T47D (cell line): ENCODE measurements at regions not wholly inside any gene's neighbourhood (a gene's known extent, or its start where the extent isn't known, plus 50 kb on each side); places are given as distances from the start of the nearest gene placed in this dataset.
"Not testable (repeated sequence)": the region's sequence is repeated elsewhere in the genome, so short reads cannot be mapped to it uniquely, and the experiment has no call there.

Experiments used
- DNase-seq, 2 experiments: peaks; one replicate each; pipeline versions ENCODE4 v3.0.0 to v3.0.0-alpha.2; 2011 to 2012; ENCODE audit warnings: low read depth in 1 of 2, low spot score in 1 of 2
- in situ Hi-C: cut with HindIII; loops from 2 replicates; pipeline ENCODE4 v1.10.0; 2016; ENCODE audit warnings: low sequenced_read_pairs, low pct_unique_long_range_greater_than_20kb

DNA sequence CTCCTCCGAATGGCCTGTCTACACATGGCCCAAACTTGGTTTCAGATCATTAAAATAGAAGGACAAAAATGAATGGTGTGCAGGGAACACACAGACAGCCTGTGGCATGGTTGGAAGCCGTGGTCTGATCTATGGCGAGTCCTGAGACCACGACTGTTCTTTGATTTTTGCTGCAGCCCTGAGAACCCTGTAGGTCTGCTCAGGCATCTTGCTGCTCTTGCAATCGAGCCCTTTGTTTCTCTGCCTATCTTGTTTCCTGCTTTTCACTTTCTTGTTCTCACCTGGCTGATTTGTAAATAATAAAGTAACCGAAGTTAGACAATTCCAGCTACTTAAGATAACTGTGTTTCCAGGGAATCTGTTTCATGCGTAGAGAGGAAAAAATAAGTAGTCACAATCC, 54.1 kb upstream of the NBPF9 start:
- DNase-seq, in situ Hi-C loops: not testable (repeated sequence)

DNA sequence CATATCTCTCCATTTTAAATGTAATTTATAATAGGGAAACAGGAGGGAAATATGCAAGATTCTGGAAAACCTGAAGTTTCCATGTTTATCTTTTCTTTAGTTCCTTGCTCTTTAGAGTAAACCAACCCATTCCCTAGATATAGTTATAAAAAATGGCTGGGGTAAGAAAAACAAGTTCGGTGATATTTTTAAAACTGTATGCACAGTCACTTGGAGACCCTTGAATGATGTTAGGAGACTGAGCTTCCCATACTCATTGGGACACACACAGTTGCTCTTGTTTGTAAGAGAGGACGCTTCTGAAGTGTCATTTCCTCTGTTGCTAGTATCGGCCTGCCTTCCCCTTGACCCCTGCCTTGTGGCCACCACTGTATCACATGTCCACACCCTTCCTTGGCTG, 55.0 kb upstream of the NBPF9 start:
- DNase-seq, in situ Hi-C loops: not testable (repeated sequence)

DNA sequence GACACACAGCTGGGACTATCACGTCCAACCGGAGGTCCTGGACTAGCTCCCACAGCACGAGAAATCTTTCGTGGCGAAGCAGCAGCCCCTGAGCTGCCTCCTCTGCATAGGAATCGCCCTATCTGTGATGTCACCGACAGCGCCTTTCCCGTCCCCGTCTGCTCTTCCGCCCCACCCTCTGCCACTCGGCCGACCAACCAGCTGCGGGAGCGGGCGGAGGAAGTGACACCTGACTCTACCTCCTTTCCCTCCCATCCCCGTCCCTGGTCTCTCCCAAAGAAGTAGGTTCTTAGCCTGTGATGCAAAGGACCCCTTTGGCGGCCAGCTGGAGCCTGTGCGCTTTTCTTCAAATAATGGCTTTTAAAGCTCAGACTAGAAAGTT, 59.7 kb upstream of the NBPF9 start:
- in situ Hi-C loops, DNase-seq: not testable (repeated sequence)

DNA sequence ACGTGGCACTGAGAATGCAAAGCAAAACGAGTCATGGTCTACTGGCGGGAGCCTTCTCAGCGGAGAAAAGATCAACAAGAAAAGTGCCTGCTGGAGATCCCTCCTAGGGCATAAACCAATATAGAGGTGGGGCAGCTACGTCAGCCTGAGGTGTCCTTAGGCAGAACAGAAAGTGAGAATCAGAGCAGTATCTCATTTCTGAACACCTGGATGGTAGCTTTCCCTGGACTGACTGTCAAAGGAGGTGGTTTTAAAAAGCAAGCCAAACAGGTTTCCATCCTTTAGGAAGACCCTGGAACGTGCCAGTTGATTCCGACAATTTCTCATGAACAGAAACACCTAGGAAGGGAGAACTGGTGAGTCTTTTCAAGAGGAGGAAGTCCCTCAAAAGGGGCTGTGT, 71.4 kb upstream of the NBPF9 start:
- in situ Hi-C loops, DNase-seq: not testable (repeated sequence)

DNA sequence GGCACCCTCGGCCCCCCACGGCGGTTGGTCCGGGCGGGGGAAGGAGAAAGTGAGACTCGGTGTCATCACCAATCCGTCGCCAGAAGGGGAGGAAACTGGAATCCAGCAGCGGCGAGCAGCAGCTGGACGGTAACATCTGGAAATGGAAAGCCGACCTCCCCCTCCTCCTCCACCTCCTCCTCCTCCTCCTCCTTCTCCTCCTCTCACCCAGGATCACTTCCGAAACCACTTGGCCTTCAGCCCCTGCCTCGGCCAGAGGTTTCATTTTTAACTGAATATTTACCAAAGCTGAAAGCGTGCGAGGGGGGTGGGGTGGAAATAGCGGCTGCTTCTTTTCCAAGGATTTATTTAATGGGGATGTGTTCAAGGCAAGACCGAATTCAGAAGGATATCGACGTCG, 72.5 kb upstream of the NBPF9 start:
- in situ Hi-C loops, DNase-seq: not testable (repeated sequence)

DNA sequence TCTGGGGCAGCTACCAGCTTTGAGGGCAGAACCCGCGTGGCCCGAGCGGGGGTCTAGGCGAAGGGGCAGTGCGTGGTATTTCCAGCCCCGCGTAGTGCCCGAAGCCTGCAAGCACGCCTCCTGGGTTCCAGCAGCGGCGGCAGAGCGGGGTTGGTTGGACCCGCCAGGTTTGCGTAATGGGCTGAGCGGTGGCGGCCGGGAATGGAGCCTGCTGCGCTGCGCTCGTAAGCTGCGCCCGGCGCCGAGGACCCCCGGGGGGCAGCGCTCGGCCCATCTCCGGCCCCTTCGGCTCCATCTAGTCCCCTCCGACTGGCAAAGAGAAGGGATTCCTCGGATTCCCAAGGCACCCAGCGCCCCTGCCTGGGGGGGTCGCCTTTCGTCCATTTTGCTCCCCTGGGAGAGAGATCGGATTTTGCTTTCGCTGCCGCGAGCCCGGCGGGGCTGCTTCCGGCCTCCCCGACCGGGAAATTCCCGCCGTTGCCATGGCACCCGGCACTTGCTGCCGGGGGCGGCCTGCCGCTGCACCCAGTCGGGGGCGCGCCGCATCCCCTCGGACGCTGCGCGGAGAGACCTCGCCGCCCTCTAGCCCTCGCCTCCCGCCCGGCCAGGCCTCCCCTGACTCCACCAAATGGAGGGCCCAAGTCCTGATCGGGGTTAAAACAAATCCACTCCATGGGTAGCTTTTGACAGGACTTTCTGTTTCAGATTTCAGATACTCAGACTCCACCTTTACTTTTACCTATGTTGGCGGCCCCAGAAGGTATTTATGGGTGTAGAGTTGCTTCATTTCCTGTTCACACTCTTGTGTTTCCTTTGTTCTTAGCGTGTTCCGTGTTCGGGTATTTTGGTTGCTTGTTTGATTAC, 73.3 kb upstream of the NBPF9 start:
- peak in 1 of 2 experiments; percentile 33 for DNase-seq

DNA sequence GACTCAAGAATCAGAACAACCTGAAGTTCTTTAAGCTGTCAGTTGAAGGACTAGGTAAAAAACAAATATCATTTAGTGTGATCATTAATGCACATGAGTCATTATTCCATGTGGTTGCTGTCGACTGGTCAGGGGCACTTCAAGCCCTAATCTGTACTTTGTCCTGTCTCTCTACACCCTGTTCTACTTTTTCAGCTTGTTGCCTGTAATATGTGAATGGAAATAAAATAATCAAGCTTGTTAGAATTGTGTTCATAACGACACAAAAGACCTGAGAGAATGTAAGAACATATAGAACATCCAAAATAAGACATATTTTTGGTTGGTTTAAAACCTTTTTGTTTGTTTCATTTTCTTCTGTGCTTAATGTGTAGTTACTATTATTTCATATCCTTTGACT, 87.4 kb upstream of the NBPF9 start:
- in situ Hi-C loops, DNase-seq: not testable (repeated sequence)

More for the DNA sequence above, 73.3 kb upstream of the NBPF9 start:
- in situ Hi-C loops = not testable (repeated sequence)

DNA sequence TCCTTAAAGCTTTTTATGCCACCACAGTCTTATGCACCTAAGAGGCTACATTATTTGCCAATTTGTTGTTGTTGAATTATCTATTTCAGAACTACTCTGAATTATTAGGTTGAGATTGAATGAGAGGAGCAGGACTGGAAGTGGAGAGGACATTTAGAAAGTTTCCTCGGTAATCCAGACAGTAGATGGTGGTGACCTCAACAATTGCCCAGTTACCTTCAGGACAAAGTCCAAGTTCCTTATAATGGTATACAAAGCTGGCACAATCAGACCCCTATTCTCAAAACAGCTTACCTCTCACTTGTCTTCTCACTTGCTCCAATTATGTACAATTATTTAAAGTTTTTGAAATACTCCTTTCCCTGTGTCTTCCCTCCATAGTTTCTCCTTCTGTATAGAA, 93.3 kb upstream of the NBPF9 start:
- in situ Hi-C loops = not testable (repeated sequence)

DNA sequence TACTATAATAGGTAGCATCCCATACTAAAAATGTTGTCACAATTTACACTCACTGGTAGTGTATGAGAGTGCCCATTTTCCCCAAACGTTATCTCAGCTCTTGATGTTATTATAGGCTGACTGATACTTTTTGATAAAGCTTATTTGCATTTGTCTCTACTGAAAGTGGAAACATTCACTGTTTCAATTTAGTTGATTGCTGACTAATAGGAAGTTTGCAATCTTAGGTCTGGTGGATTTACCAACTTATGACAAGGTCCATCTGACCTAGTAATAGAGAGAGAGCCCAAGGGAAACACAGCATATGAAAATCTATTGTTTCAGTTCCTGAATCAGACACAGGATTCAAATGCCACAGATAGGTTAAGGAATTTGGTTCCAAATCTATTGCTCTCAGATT, 97.2 kb upstream of the NBPF9 start:
- in situ Hi-C loops, DNase-seq: not testable (repeated sequence)

More for the DNA sequence above, 93.3 kb upstream of the NBPF9 start:
- not testable (repeated sequence) for DNase-seq

DNA sequence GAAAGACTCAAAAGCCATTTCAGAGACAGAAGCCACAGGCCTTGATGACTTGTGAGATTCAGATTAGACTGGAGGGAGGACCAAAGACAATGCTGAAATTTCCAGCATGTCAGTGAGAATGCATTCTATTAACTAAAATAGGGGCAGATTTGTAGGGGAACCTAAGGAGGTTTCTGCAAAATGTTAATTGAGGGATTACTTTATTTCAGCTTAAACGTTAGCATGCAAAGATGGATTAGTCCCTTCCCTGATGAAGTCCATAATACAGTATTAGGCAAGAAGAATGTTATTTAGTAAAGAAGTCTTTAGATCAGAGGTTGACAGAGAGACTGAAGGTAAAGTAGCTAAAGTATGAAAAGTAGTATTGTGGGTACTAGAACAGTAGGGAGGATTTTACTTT, 98.9 kb upstream of the NBPF9 start:
- in situ Hi-C loops, DNase-seq: not testable (repeated sequence)

DNA sequence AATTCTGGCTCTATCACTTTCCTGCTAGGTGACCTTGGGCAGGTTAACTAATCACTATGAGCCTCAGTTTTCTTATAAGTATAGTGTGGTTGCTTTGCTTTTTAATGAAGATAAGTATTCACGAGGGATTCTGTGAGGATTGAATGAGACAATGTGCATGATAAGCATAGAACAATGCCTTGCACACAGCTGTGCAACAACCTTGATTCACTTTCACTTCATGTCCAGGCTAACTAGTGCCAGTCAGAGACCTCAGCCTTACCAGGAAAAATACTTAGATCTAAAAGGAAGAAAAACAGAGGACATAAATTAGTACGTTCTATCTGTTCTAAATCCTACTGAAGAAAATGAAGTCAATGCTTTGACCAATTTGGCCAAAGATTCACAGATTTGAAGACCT, 101.0 kb upstream of the NBPF9 start:
- in situ Hi-C loops, DNase-seq: not testable (repeated sequence)

DNA sequence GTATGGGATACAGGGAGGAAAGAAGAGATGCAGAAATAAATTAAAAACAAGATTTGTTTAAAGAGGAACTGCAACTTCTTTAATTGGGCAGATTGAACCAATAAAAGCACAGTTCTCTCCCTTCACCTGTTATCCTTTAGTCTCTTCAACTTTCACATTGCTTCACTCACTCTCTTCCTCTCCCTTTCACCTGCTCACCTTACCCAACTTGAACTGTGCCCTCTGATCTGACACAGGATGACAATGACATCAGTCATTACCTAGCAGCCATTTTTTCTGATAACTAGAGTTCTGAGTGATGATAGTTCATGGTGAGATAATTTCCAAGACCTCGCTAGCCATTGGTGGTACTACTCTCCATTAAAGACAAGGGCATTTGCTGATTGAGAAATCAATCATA, 105.5 kb upstream of the NBPF9 start:
- in situ Hi-C loops = not testable (repeated sequence)

DNA sequence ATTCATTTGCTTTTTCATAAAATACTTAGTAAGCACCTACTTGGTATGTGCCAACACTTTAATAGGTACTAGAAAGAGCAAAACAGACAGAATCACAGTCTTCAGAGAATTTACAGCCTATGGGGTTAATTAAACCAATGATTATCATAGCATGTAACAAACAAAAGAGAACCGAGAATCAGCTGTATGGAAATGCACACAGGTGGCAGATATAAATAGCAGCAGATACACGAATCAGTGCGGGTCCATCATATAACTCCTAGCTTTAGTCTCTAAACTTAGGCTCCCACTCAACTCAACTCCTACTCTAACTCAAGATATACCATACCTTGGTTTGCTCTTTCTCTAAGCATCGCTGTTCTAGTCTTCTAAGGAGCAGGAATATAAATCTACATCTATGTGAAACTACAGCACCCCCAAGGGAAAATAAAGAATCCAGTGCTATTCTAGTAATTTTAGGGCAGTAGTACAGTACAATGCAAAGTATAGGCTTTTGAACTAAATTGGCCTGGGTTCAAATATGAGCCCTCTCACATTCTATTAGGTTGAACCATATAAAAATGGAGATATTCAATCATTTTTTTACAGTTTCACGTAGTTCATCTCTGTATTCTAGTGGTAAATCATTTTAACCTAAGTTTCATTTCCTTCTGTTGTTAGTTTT, 108.5 kb upstream of the NBPF9 start:
- in situ Hi-C loops, DNase-seq: not testable (repeated sequence)

More for the DNA sequence above, 105.5 kb upstream of the NBPF9 start:
- DNase-seq = not testable (repeated sequence)

DNA sequence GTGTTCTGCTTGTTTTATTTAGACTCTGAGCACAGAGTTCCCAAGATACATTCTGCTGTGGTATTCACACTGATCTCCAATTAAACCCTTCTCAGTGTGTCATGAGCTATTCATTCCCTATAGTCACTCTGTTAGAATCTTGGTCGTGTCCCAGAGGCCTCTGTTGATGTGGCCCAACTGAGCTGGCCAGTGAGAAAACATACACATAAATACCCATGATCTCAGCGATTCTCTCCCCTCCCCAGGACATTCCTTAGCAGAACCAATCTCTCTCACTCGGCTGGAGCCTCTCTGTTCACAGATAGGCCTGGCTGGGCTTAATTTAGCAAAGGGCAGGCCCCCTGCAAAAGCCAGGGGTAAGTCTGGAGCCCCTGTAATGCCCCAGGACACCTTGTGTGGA, 109.6 kb upstream of the NBPF9 start:
- in situ Hi-C loops, DNase-seq: not testable (repeated sequence)

DNA sequence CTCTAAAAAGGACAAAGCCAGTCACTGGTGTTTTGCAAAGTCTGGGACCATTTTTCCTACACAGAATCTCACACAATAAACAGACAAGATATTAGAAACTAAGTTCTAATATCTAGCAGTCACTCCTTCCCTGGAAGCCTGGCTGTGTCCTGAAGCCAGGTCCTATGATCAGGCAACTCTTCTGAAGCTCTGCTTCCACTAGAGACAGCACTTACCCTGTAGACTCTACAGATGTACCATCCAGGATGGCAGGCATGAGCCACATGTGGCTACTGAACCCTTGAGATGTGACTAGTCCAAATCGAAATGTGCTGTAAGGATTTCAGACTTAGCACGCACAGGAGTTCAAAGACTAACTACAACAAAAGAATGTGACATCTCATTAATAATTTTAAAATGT, 110.3 kb upstream of the NBPF9 start:
- in situ Hi-C loops, DNase-seq: not testable (repeated sequence)

DNA sequence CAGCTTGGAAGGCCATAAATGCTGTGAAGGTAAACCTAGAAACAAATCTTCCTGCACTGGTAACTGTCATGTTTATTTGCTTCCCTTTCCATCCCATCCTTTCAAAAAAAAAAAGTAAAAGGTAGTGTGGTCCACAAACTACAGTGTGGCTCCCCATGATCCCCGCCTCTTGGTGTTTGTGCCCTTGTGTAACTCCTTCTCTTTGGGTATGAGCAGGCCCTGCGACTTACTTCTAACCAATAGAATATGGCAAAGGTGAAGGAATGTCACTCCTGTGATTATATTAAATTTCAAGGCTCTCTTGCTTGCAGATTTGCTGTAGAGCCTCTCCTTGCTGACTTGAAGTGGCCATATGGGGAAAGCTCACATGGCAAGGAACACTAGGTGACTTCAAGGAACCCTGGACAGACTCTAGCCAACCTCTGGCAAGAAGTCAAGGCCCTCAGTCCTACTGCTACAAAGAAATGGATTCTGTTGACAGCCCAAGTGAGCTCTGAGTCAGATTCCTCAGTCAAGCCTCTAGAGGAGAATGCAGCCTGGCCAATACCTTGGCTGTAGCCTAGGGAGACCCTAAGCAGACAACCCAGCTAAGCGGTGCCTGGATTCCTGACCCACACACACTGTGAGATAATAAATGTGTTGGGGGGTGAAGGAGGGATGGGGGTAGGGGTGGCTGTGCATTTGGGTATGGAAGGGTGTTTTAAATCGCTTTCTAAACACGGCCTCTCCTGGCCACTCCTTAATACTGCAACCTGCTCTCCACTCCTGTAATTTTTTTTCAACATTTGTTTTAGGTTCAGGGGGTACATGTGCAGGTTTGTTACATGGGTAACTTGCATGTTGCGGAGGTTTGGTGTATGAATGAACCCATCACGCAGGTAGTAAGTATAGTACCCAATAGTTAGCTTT, 115.0 kb upstream of the NBPF9 start:
- DNase-seq, in situ Hi-C loops: not testable (repeated sequence)

DNA sequence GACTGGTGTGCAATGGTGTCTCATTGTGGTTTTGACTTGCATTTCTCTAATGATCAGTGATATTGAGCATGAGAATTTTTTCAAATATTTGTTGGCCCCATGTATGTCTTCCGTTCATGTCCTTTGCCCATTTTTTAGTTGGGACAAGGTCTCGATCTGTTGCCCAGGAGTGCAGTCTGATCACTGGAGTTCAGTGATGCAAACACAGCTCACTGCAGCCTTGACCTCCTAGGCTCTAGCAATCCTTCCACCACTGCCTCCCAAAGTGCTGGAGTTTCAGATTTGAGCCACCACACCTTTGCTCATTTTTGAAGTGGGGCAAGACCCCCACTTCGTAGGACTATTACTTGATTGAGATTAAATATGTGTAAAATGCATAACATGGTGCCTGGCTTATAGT, 116.2 kb upstream of the NBPF9 start:
- in situ Hi-C loops, DNase-seq: not testable (repeated sequence)
